Mammary epithelial cell (primary cell): ENCODE measurements at regions not wholly inside any gene's neighbourhood (a gene's known extent, or its start where the extent isn't known, plus 50 kb on each side); places are given as distances from the start of the nearest gene placed in this dataset.

Source experiments
- EZH2 ChIP-seq: IDR thresholded peaks from 2 replicates; pipeline ENCODE4 v1.6.1; 2012; ENCODE audit warnings: low read length, inconsistent platforms, borderline replicate concordance
- TF ChIP-seq, protein P1 (sequence below), 2 donors: IDR thresholded peaks in 1 of 2; conservative IDR thresholded peaks in 1 of 2; 2 replicates each; pipeline ENCODE4 v1.5.1; 2011 to 2012; ENCODE audit warnings: inconsistent platforms in 2 of 2, low read length in 2 of 2, mild to moderate bottlenecking in 2 of 2, control low read depth in 1 of 2, low read depth in 1 of 2; ENCODE audit not compliant: insufficient read depth in 1 of 2; ENCODE audit errors: extremely low read depth in 1 of 2

DNA sequence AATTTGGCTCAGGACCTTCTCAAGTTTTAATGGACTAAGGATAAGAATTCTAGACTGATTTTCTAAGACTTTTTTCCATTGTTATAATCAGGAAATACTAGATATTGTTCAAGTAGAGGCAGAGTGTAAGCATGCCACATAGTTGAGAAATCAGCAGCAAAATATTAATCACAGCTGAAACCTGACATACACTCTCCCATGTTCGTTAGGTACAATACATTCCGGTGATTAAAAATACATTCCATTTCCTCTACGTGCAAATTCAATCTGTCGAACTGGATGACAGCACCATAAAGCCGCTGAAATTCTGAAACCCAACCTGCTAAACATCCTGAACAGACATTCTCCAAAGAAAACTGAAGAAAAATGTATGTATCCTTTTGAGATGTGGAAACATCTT lies 587.6 kb upstream of the DIPK2B start:
- TF ChIP-seq, protein P1, sequence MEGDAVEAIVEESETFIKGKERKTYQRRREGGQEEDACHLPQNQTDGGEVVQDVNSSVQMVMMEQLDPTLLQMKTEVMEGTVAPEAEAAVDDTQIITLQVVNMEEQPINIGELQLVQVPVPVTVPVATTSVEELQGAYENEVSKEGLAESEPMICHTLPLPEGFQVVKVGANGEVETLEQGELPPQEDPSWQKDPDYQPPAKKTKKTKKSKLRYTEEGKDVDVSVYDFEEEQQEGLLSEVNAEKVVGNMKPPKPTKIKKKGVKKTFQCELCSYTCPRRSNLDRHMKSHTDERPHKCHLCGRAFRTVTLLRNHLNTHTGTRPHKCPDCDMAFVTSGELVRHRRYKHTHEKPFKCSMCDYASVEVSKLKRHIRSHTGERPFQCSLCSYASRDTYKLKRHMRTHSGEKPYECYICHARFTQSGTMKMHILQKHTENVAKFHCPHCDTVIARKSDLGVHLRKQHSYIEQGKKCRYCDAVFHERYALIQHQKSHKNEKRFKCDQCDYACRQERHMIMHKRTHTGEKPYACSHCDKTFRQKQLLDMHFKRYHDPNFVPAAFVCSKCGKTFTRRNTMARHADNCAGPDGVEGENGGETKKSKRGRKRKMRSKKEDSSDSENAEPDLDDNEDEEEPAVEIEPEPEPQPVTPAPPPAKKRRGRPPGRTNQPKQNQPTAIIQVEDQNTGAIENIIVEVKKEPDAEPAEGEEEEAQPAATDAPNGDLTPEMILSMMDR (conservative IDR thresholded peaks at IDR 0.05 in 1 of 2, IDR thresholded peaks at IDR 0.05 in 1 of 2; ENCODE audit: extremely low read depth in 1 of 2, insufficient read depth in 1 of 2, low read depth in 1 of 2, low read length in 2 of 2) = no peak
- TF ChIP-seq EZH2 = no peak
